Activated T-cell treated with anti-CD3 and anti-CD28 coated beads, Interleukin-2, amount 50 U/mL, for 72 hours (primary cell): ENCODE measurements at regions not wholly inside any gene's neighbourhood (a gene's known extent, or its start where the extent isn't known, plus 50 kb on each side); places are given as distances from the start of the nearest gene placed in this dataset.

Source experiments
- ATAC-seq, 2 donors: fragments of 150-1000 bp; cut with Tn5 transposase; replicated peaks in 1 of 2; 2 replicates each; pipeline ENCODE4 v1.10.0; 2021; ENCODE audit warnings: moderate library complexity in 2 of 2, mild to moderate bottlenecking in 1 of 2
- DNase-seq, 2 donors: peaks; one replicate each; pipeline ENCODE4 v3.0.0; 2021 to 2022; ENCODE audit warnings: mixed read lengths in 1 of 2
- H3K27ac Mint-ChIP-seq: one replicate; pipeline ENCODE4 v1.8.0; 2022; ENCODE audit warnings: mild to moderate bottlenecking, moderate library complexity, mixed read lengths
- H3K27me3 Mint-ChIP-seq: one replicate; pipeline ENCODE4 v1.8.0; 2022; ENCODE audit warnings: low read depth, mixed read lengths
- H3K36me3 Mint-ChIP-seq, 2 donors: one replicate each; pipeline ENCODE4 v1.8.0; 2022; ENCODE audit warnings: mixed read lengths in 2 of 2, mild to moderate bottlenecking in 1 of 2; ENCODE audit not compliant: insufficient read depth in 2 of 2
- H3K4me1 Mint-ChIP-seq: one replicate; pipeline ENCODE4 v1.8.0; 2022; ENCODE audit warnings: low read depth, mixed read lengths
- H3K4me3 Mint-ChIP-seq, 2 donors: one replicate each; pipeline ENCODE4 v1.8.0; 2022; ENCODE audit warnings: mild to moderate bottlenecking in 2 of 2, mixed read lengths in 2 of 2, moderate library complexity in 2 of 2
- H3K9me3 Mint-ChIP-seq, 2 donors: one replicate each; pipeline ENCODE4 v1.8.0; 2022; ENCODE audit warnings: mixed read lengths in 2 of 2

- Mint-ChIP-seq H3K27ac (no peak overlapping the region), H3K4me1 (no peaks in the 10 kb centered on the region), H3K27me3 (peaks cover 8% of the 10 kb centered on the region), H3K9me3 (no peaks in the 10 kb centered on the region), H3K36me3 (peaks cover 0 to 2% of the 10 kb centered on the region in 2 donors), H3K4me3 (no peak overlapping the region)
- ATAC-seq (no peak), DNase-seq (no peak)
Observed at GRCh38 chr12:19688532-19688931, 249.2 kb downstream of the AEBP2 start.

- Mint-ChIP-seq H3K27ac (no peak overlapping the region), H3K27me3 (peaks cover 8% of the 10 kb centered on the region), H3K9me3 (no peaks in the 10 kb centered on the region), H3K36me3 (peaks cover 0 to 2% of the 10 kb centered on the region in 2 donors), H3K4me1 (no peaks in the 10 kb centered on the region), H3K4me3 (no peak overlapping the region)
- ATAC-seq, result no peak
- no peak for DNase-seq
Observed at GRCh38 chr12:19689226-19689625, 249.9 kb downstream of the AEBP2 start.

- peaks cover 8% of the 10 kb centered on the region for H3K27me3 Mint-ChIP-seq
- no peak overlapping the region for H3K4me3 Mint-ChIP-seq
- no peak for ATAC-seq
- peaks cover 7% of the 10 kb centered on the region for H3K4me1 Mint-ChIP-seq
- no peaks in the 10 kb centered on the region for H3K9me3 Mint-ChIP-seq
- H3K36me3 Mint-ChIP-seq, result peaks cover 0 to 2% of the 10 kb centered on the region in 2 donors
- no peak for DNase-seq
- no peak overlapping the region for H3K27ac Mint-ChIP-seq
Observed at GRCh38 chr12:19689801-19690472, 250.6 kb downstream of the AEBP2 start.

GRCh38 chr12:19692091-19692490, 252.8 kb downstream of the AEBP2 start:
- no peak for DNase-seq
- Mint-ChIP-seq H3K36me3 (peaks cover 0 to 2% of the 10 kb centered on the region in 2 donors), H3K4me3 (no peak overlapping the region), H3K27me3 (peaks cover 8% of the 10 kb centered on the region), H3K9me3 (no peaks in the 10 kb centered on the region), H3K27ac (no peak overlapping the region), H3K4me1 (peaks cover 19% of the 10 kb centered on the region)
- no peak for ATAC-seq

- no peaks in the 10 kb centered on the region for H3K9me3 Mint-ChIP-seq
- DNase-seq (no peak), ATAC-seq (no peak)
- H3K27me3 Mint-ChIP-seq, result peaks cover 8% of the 10 kb centered on the region
- H3K4me3 Mint-ChIP-seq, result no peak overlapping the region
- peaks cover 19% of the 10 kb centered on the region for H3K4me1 Mint-ChIP-seq
- peaks cover 0 to 2% of the 10 kb centered on the region in 2 donors for H3K36me3 Mint-ChIP-seq
- H3K27ac Mint-ChIP-seq, result no peak overlapping the region
Observed at GRCh38 chr12:19692566-19692965, 253.3 kb downstream of the AEBP2 start.

GRCh38 chr12:19694627-19695026, 255.3 kb downstream of the AEBP2 start:
- Mint-ChIP-seq H3K27me3 (peaks cover 8% of the 10 kb centered on the region), H3K4me3 (peak overlapping the region in 1 of 2 donors; percentile 9), H3K27ac (peak overlapping the region; percentile 54), H3K36me3 (peaks cover 0 to 2% of the 10 kb centered on the region in 2 donors), H3K4me1 (peaks cover 19% of the 10 kb centered on the region), H3K9me3 (no peaks in the 10 kb centered on the region)
- DNase-seq (no peak), ATAC-seq (peak; percentile 20 to 39)

GRCh38 chr12:19695244-19696098, 256.2 kb downstream of the AEBP2 start:
- Mint-ChIP-seq H3K36me3 (peaks cover 0 to 2% of the 10 kb centered on the region in 2 donors), H3K4me3 (peak overlapping the region; percentile 2 to 9), H3K4me1 (peaks cover 19% of the 10 kb centered on the region), H3K27ac (peak overlapping the region; percentile 54), H3K9me3 (no peaks in the 10 kb centered on the region), H3K27me3 (peaks cover 8% of the 10 kb centered on the region)
- ATAC-seq, result no peak
- no peak for DNase-seq

GRCh38 chr12:19700969-19701368, 261.7 kb downstream of the AEBP2 start:
- Mint-ChIP-seq H3K27me3 (peaks cover 13% of the 10 kb centered on the region), H3K4me3 (no peak overlapping the region), H3K4me1 (peaks cover 2% of the 10 kb centered on the region), H3K9me3 (peaks cover 15 to 17% of the 10 kb centered on the region in 2 donors), H3K27ac (no peak overlapping the region), H3K36me3 (peaks cover 4 to 21% of the 10 kb centered on the region in 2 donors)
- ATAC-seq, result no peak
- no peak for DNase-seq

GRCh38 chr12:19704966-19705365, 265.7 kb downstream of the AEBP2 start:
- ATAC-seq (no peak), DNase-seq (no peak)
- Mint-ChIP-seq H3K4me3 (no peak overlapping the region), H3K4me1 (no peaks in the 10 kb centered on the region), H3K27me3 (peaks cover 13% of the 10 kb centered on the region), H3K9me3 (peaks cover 15 to 31% of the 10 kb centered on the region in 2 donors), H3K27ac (no peak overlapping the region), H3K36me3 (peaks cover 8 to 23% of the 10 kb centered on the region in 2 donors)

- Mint-ChIP-seq H3K4me1 (peaks cover 4% of the 10 kb centered on the region), H3K27me3 (peaks cover 13% of the 10 kb centered on the region), H3K4me3 (no peak overlapping the region), H3K27ac (no peak overlapping the region), H3K36me3 (peaks cover 6 to 19% of the 10 kb centered on the region in 2 donors), H3K9me3 (peaks cover 11 to 31% of the 10 kb centered on the region in 2 donors)
- ATAC-seq, result no peak
- DNase-seq, result no peak
Observed at GRCh38 chr12:19706936-19707335, 267.6 kb downstream of the AEBP2 start.

- peaks cover 13% of the 10 kb centered on the region for H3K27me3 Mint-ChIP-seq
- peaks cover 8 to 15% of the 10 kb centered on the region in 2 donors for H3K36me3 Mint-ChIP-seq
- no peak overlapping the region for H3K27ac Mint-ChIP-seq
- H3K4me3 Mint-ChIP-seq, result no peak overlapping the region
- ATAC-seq, result no peak
- H3K4me1 Mint-ChIP-seq, result peaks cover 8% of the 10 kb centered on the region
- DNase-seq, result no peak
- peaks cover 10 to 31% of the 10 kb centered on the region in 2 donors for H3K9me3 Mint-ChIP-seq
Observed at GRCh38 chr12:19707948-19708409, 268.7 kb downstream of the AEBP2 start.

- Mint-ChIP-seq H3K4me1 (peaks cover 8% of the 10 kb centered on the region), H3K4me3 (no peak overlapping the region), H3K27me3 (no peaks in the 10 kb centered on the region), H3K27ac (no peak overlapping the region), H3K9me3 (peaks cover 8 to 29% of the 10 kb centered on the region in 2 donors), H3K36me3 (peaks cover 2 to 6% of the 10 kb centered on the region in 2 donors)
- DNase-seq (no peak), ATAC-seq (no peak)
Observed at GRCh38 chr12:19709889-19710288, 270.6 kb downstream of the AEBP2 start.
